ENCODE measurements at regions not wholly inside any gene's neighbourhood (a gene's known extent, or its start where the extent isn't known, plus 50 kb on each side); places are given as distances from the start of the nearest gene placed in this dataset.

- Histone ChIP-seq H3K27me3 (replicated peaks) (no peaks in the 10 kb centered on the region; the same call in 1 of the 2 replicates), H3K27ac (no peak overlapping the region), H3K4me1 (replicated peaks) (no peaks in the 10 kb centered on the region), H3K9me3 (replicated peaks) (no peaks in the 10 kb centered on the region), H3K36me3 (no peaks in the 10 kb centered on the region), H3K4me3 (no peak overlapping the region)
- no peak for DNase-seq (ENCODE audit: low read depth in 1 of 2, low spot score in 2 of 2)
Observed at GRCh38 chr1:208544053-208544452, 299.9 kb upstream of the PLXNA2 start.

GRCh38 chr1:208544794-208545193 is 300.6 kb upstream of the PLXNA2 start:
- Histone ChIP-seq H3K27ac (no peak overlapping the region), H3K4me3 (no peak overlapping the region), H3K9me3 (replicated peaks) (no peaks in the 10 kb centered on the region), H3K4me1 (replicated peaks) (no peaks in the 10 kb centered on the region), H3K27me3 (replicated peaks) (peaks cover 4% of the 10 kb centered on the region; the same call in 1 of the 2 replicates), H3K36me3 (no peaks in the 10 kb centered on the region)
- no peak for DNase-seq (ENCODE audit: low read depth in 1 of 2, low spot score in 2 of 2)

- H3K4me1 ChIP-seq (replicated peaks), result no peaks in the 10 kb centered on the region
- H3K27ac ChIP-seq, result no peak overlapping the region
- H3K36me3 ChIP-seq, result no peaks in the 10 kb centered on the region
- no peak overlapping the region for H3K4me3 ChIP-seq
- DNase-seq (ENCODE audit: low read depth in 1 of 2, low spot score in 2 of 2), result no peak
- H3K9me3 ChIP-seq (replicated peaks), result no peaks in the 10 kb centered on the region
- H3K27me3 ChIP-seq (replicated peaks), result peaks cover 6% of the 10 kb centered on the region; the same call in 1 of the 2 replicates
Observed at GRCh38 chr1:208551024-208551423, 306.8 kb upstream of the PLXNA2 start.

GRCh38 chr1:208551633-208552320 is 307.6 kb upstream of the PLXNA2 start:
- Histone ChIP-seq H3K36me3 (no peaks in the 10 kb centered on the region), H3K9me3 (replicated peaks) (no peaks in the 10 kb centered on the region), H3K4me1 (replicated peaks) (no peaks in the 10 kb centered on the region), H3K27ac (no peak overlapping the region), H3K4me3 (no peak overlapping the region), H3K27me3 (replicated peaks) (peaks cover 6% of the 10 kb centered on the region; the same call in 1 of the 2 replicates)
- DNase-seq (ENCODE audit: low read depth in 1 of 2, low spot score in 2 of 2), result no peak

- H3K36me3 ChIP-seq, result no peaks in the 10 kb centered on the region
- no peak overlapping the region for H3K4me3 ChIP-seq
- no peaks in the 10 kb centered on the region for H3K9me3 ChIP-seq (replicated peaks)
- no peaks in the 10 kb centered on the region for H3K4me1 ChIP-seq (replicated peaks)
- peaks cover 6% of the 10 kb centered on the region; the same call in 1 of the 2 replicates for H3K27me3 ChIP-seq (replicated peaks)
- H3K27ac ChIP-seq, result no peak overlapping the region
- no peak for DNase-seq (ENCODE audit: low read depth in 1 of 2, low spot score in 2 of 2)
Observed at GRCh38 chr1:208552928-208553327, 308.7 kb upstream of the PLXNA2 start.

GRCh38 chr1:208556461-208556860 is 312.3 kb upstream of the PLXNA2 start:
- Histone ChIP-seq H3K9me3 (replicated peaks) (no peaks in the 10 kb centered on the region), H3K36me3 (no peaks in the 10 kb centered on the region), H3K4me3 (no peak overlapping the region), H3K4me1 (replicated peaks) (no peaks in the 10 kb centered on the region), H3K27me3 (replicated peaks) (no peaks in the 10 kb centered on the region), H3K27ac (no peak overlapping the region)
- DNase-seq (ENCODE audit: low read depth in 1 of 2, low spot score in 2 of 2), result no peak

GRCh38 chr1:208557046-208557722 is 313.0 kb upstream of the PLXNA2 start:
- DNase-seq (ENCODE audit: low read depth in 1 of 2, low spot score in 2 of 2), result no peak
- Histone ChIP-seq H3K9me3 (replicated peaks) (no peaks in the 10 kb centered on the region), H3K36me3 (no peaks in the 10 kb centered on the region), H3K4me3 (no peak overlapping the region), H3K27ac (no peak overlapping the region), H3K27me3 (replicated peaks) (no peaks in the 10 kb centered on the region), H3K4me1 (replicated peaks) (no peaks in the 10 kb centered on the region)

- no peaks in the 10 kb centered on the region for H3K36me3 ChIP-seq
- H3K9me3 ChIP-seq (replicated peaks), result no peaks in the 10 kb centered on the region
- H3K27ac ChIP-seq, result no peak overlapping the region
- no peaks in the 10 kb centered on the region for H3K4me1 ChIP-seq (replicated peaks)
- H3K4me3 ChIP-seq, result no peak overlapping the region
- DNase-seq (ENCODE audit: low read depth in 1 of 2, low spot score in 2 of 2), result no peak
- H3K27me3 ChIP-seq (replicated peaks), result no peaks in the 10 kb centered on the region
Observed at GRCh38 chr1:208557723-208558094, 313.5 kb upstream of the PLXNA2 start.

- no peaks in the 10 kb centered on the region for H3K4me1 ChIP-seq (replicated peaks)
- no peaks in the 10 kb centered on the region for H3K27me3 ChIP-seq (replicated peaks)
Observed at GRCh38 chr1:208559597-208560329, 315.6 kb upstream of the PLXNA2 start.

GRCh38 chr1:208562151-208562960 is 318.2 kb upstream of the PLXNA2 start:
- Histone ChIP-seq H3K27me3 (replicated peaks) (no peaks in the 10 kb centered on the region), H3K36me3 (no peaks in the 10 kb centered on the region), H3K27ac (no peak overlapping the region), H3K4me3 (no peak overlapping the region), H3K4me1 (replicated peaks) (no peaks in the 10 kb centered on the region), H3K9me3 (replicated peaks) (no peaks in the 10 kb centered on the region)
- DNase-seq (ENCODE audit: low read depth in 1 of 2, low spot score in 2 of 2), result no peak

More at GRCh38 chr1:208559597-208560329, 315.6 kb upstream of the PLXNA2 start:
- H3K4me3 ChIP-seq, result no peak overlapping the region
- no peak overlapping the region for H3K27ac ChIP-seq
- no peaks in the 10 kb centered on the region for H3K9me3 ChIP-seq (replicated peaks)
- DNase-seq (ENCODE audit: low read depth in 1 of 2, low spot score in 2 of 2), result no peak
- no peaks in the 10 kb centered on the region for H3K36me3 ChIP-seq

- Histone ChIP-seq H3K4me3 (no peak overlapping the region), H3K9me3 (replicated peaks) (no peaks in the 10 kb centered on the region), H3K4me1 (replicated peaks) (no peaks in the 10 kb centered on the region), H3K27me3 (replicated peaks) (no peaks in the 10 kb centered on the region), H3K27ac (no peak overlapping the region), H3K36me3 (no peaks in the 10 kb centered on the region)
- DNase-seq (ENCODE audit: low read depth in 1 of 2, low spot score in 2 of 2), result no peak
Observed at GRCh38 chr1:208564466-208564865, 320.3 kb upstream of the PLXNA2 start.

- H3K4me1 ChIP-seq (replicated peaks), result no peaks in the 10 kb centered on the region
- H3K9me3 ChIP-seq (replicated peaks), result no peaks in the 10 kb centered on the region
- DNase-seq (ENCODE audit: low read depth in 1 of 2, low spot score in 2 of 2), result no peak
- no peak overlapping the region for H3K27ac ChIP-seq
- H3K36me3 ChIP-seq, result no peaks in the 10 kb centered on the region
- no peak overlapping the region for H3K4me3 ChIP-seq
- H3K27me3 ChIP-seq (replicated peaks), result no peaks in the 10 kb centered on the region
Observed at GRCh38 chr1:208565756-208566440, 321.7 kb upstream of the PLXNA2 start.

GRCh38 chr1:208569181-208569580 is 325.0 kb upstream of the PLXNA2 start:
- H3K9me3 ChIP-seq (replicated peaks), result no peaks in the 10 kb centered on the region
- no peak overlapping the region for H3K27ac ChIP-seq
- no peaks in the 10 kb centered on the region for H3K36me3 ChIP-seq
- H3K4me1 ChIP-seq (replicated peaks), result no peaks in the 10 kb centered on the region
- no peaks in the 10 kb centered on the region for H3K27me3 ChIP-seq (replicated peaks)
- no peak for DNase-seq (ENCODE audit: low read depth in 1 of 2, low spot score in 2 of 2)
- no peak overlapping the region for H3K4me3 ChIP-seq

Measured in SJSA1 (cell line).